Uterus (tissue), 3 donors: ENCODE measurements at regions not wholly inside any gene's neighbourhood (a gene's known extent, or its start where the extent isn't known, plus 50 kb on each side); places are given as distances from the start of the nearest gene placed in this dataset.

Source experiments
- DNase-seq, 2 donors: peaks; one replicate each; pipeline ENCODE4 v3.0.0-alpha.2; 2019 to 2020
- H3K27ac ChIP-seq, 2 donors: fragments of 200-600 bp; sonication (generic); 1 replicate in 1 of 2; 2 replicates in 1 of 2; pipeline ENCODE4 v1.5.1; 2016 to 2018
- H3K27me3 ChIP-seq, 2 donors: fragments of 200-600 bp; sonication (generic); one replicate each; pipeline ENCODE4 v1.5.1; 2018 to 2019; ENCODE audit warnings: control low read depth in 1 of 2
- H3K36me3 ChIP-seq, 2 donors: fragments of 200-600 bp; sonication (generic); one replicate each; pipeline ENCODE4 v1.5.1; 2019; ENCODE audit warnings: control low read depth in 1 of 2
- H3K4me1 ChIP-seq, 2 donors: fragments of 200-600 bp; sonication (generic); one replicate each; pipeline ENCODE4 v1.5.1; 2018 to 2019; ENCODE audit warnings: control low read depth in 1 of 2
- H3K4me3 ChIP-seq, 2 donors: fragments of 200-600 bp; sonication (generic); 1 replicate in 1 of 2; 2 replicates in 1 of 2; pipeline ENCODE4 v1.5.1; 2018 to 2019; ENCODE audit warnings: mild to moderate bottlenecking in 1 of 2
- H3K9me3 ChIP-seq, 2 donors: fragments of 200-600 bp; sonication (generic); one replicate each; pipeline ENCODE4 v1.5.1; 2019; ENCODE audit warnings: control low read depth in 1 of 2
- POLR2A ChIP-seq, 2 donors: fragments of 450-650 bp; IDR thresholded peaks; one replicate each; pipeline ENCODE4 v1.6.1; 2016; ENCODE audit warnings: antibody characterized with exemption in 2 of 2, mild to moderate bottlenecking in 1 of 2, moderate library complexity in 1 of 2
- intact Hi-C: fragments of 100-400 bp; cut with DNase I; formaldehyde crosslinking; loops from one replicate; pipeline ENCODE4 v1.15.1; 2023; ENCODE audit warnings: low total_unique reads
- TF ChIP-seq, protein P1 (sequence below), 4 experiments: fragments of 200-600 bp in 2 of 4; fragments of 450-650 bp in 2 of 4; sonication (generic) in 2 of 4; IDR thresholded peaks; one replicate each; pipeline ENCODE4 v1.5.1; 2016 to 2019; ENCODE audit warnings: antibody characterized with exemption in 4 of 4, mild to moderate bottlenecking in 2 of 4, moderate library complexity in 1 of 4
- donor health status: DM: yes; HTN: yes; CAD: no.

DNA sequence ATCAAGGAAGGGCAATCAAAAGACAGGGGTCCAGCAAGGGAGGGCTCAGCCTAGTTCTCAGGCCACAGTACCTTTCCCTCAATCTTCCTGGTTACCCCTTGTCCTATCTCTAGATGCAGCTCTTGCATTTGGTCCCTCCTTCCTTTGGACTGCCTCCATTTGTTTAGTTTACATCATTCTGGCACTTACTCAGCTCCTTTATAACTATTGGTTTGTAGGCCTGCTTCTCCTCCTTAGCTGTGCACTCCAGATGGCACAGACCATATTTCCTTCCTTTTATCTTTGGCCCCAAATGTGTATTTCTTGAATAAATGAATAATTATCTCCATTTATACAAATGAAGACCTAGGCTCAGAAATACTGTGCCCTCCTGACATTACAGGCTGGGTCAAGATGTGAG is 92.3 kb upstream of the AMOTL1 start:
- intact Hi-C loops, result no loop called here

DNA sequence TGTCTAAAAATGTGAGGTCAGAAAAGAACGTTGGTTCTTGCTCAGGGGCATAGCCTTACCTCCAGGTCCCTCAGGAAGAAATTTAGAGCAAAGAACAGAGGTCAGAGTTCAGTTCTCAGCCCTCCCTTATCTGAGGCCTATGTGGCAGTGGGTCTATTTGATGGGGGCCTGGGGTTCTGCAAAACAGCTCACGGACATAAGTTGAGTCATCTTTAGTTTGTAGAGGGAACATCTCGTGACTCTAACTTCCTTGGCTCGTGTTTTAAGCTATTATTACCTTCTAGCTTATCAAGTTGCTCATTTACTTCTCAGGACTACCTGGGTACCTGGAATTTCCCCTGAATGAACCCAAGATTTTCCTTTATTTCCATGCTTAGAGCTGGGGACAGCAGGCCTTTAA is 91.3 kb upstream of the AMOTL1 start:
- H3K27ac ChIP-seq, result no peak overlapping the region
- intact Hi-C loops, result no loop called here
- no peaks in the 10 kb centered on the region for H3K9me3 ChIP-seq
- no peaks in the 10 kb centered on the region for H3K36me3 ChIP-seq
- DNase-seq, result no peak
- H3K27me3 ChIP-seq, result no peaks in the 10 kb centered on the region
- H3K4me1 ChIP-seq, result peaks cover 0 to 5% of the 10 kb centered on the region in 2 donors
- TF ChIP-seq, protein P1, sequence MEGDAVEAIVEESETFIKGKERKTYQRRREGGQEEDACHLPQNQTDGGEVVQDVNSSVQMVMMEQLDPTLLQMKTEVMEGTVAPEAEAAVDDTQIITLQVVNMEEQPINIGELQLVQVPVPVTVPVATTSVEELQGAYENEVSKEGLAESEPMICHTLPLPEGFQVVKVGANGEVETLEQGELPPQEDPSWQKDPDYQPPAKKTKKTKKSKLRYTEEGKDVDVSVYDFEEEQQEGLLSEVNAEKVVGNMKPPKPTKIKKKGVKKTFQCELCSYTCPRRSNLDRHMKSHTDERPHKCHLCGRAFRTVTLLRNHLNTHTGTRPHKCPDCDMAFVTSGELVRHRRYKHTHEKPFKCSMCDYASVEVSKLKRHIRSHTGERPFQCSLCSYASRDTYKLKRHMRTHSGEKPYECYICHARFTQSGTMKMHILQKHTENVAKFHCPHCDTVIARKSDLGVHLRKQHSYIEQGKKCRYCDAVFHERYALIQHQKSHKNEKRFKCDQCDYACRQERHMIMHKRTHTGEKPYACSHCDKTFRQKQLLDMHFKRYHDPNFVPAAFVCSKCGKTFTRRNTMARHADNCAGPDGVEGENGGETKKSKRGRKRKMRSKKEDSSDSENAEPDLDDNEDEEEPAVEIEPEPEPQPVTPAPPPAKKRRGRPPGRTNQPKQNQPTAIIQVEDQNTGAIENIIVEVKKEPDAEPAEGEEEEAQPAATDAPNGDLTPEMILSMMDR (IDR thresholded peaks at IDR 0.05), result no peak
- no peak for TF ChIP-seq POLR2A (IDR thresholded peaks at IDR 0.05)
- no peak overlapping the region for H3K4me3 ChIP-seq

More for the DNA sequence above, 92.3 kb upstream of the AMOTL1 start:
- TF ChIP-seq POLR2A (IDR thresholded peaks at IDR 0.05), result no peak
- TF ChIP-seq, protein P1 (IDR thresholded peaks at IDR 0.05), result no peak
- no peak for DNase-seq
- no peaks in the 10 kb centered on the region for H3K27me3 ChIP-seq
- no peaks in the 10 kb centered on the region for H3K9me3 ChIP-seq
- H3K27ac ChIP-seq, result no peak overlapping the region
- H3K36me3 ChIP-seq, result no peaks in the 10 kb centered on the region
- no peak overlapping the region for H3K4me3 ChIP-seq
- peaks cover 0 to 5% of the 10 kb centered on the region in 2 donors for H3K4me1 ChIP-seq

DNA sequence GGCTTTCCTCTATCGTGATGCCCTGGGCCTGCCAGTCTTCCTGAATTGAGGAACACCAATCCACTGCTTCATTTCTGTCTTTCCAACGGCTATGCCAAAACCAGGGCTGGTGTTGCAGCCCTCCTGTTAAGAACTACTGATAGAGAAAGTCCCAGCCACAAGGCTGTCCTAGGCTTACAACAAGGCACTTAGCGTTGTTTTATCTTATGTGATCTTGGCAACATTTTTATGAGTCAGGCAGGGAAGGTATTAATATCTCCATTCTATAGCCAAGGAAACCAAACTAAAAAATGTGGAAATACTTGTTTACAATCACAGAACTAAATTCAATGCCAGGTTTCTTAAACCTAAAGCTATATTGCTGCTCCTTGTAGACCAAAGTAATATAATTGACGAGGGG is 89.9 kb upstream of the AMOTL1 start:
- TF ChIP-seq, protein P1 (IDR thresholded peaks at IDR 0.05), result no peak
- TF ChIP-seq POLR2A (IDR thresholded peaks at IDR 0.05), result no peak
- DNase-seq, result no peak

DNA sequence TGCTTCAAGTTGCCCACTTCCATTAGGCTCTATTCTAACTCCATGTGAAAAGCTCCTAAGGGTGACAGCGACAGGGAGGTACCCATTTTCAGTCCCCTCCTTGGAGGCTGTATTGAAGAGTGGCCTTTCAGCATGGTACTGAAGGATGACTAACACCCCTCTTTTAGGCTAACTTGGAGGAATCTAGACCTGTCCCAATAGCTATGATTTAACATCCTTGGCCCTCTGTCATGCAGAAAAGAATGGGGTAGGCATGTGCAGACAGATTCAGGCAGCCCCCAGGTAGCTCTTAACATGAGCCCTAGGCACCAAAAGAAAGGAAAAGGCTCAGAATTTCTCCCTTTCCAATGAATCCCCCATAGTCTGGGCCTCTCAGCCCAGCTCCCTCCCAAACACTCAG is 89.3 kb upstream of the AMOTL1 start:
- H3K36me3 ChIP-seq, result no peaks in the 10 kb centered on the region
- no peak overlapping the region for H3K27ac ChIP-seq
- intact Hi-C loops, result no loop called here
- DNase-seq, result no peak
- no peak for TF ChIP-seq POLR2A (IDR thresholded peaks at IDR 0.05)
- TF ChIP-seq, protein P1 (IDR thresholded peaks at IDR 0.05), result no peak
- H3K9me3 ChIP-seq, result no peaks in the 10 kb centered on the region
- no peaks in the 10 kb centered on the region for H3K27me3 ChIP-seq
- H3K4me1 ChIP-seq, result peaks cover 0 to 5% of the 10 kb centered on the region in 2 donors
- H3K4me3 ChIP-seq, result no peak overlapping the region

More for the DNA sequence above, 89.9 kb upstream of the AMOTL1 start:
- H3K27ac ChIP-seq, result no peak overlapping the region
- no peak overlapping the region for H3K4me3 ChIP-seq
- intact Hi-C loops, result no loop called here
- no peaks in the 10 kb centered on the region for H3K27me3 ChIP-seq
- H3K9me3 ChIP-seq, result no peaks in the 10 kb centered on the region
- H3K36me3 ChIP-seq, result no peaks in the 10 kb centered on the region
- H3K4me1 ChIP-seq, result peaks cover 0 to 5% of the 10 kb centered on the region in 2 donors

DNA sequence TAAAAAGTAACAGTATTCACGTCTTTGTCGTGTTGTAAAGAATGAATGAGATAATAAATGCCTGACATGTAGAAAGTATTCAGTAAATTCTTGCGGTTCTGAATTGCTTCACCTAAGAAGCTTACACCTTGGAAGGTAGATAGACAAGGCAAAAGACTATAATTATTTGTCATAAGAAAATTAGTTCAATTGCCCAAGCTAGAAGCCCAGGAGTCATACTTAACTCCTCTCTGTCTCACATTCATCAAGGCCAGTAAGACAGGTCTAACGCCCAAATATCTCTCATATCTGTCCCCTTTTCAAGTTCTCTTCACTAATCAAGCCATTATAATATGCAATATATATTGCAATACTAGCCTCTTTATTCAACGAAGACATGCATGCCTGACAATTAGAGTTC is 87.7 kb upstream of the AMOTL1 start:
- Histone ChIP-seq H3K27ac (no peak overlapping the region), H3K4me1 (no peaks in the 10 kb centered on the region), H3K27me3 (no peaks in the 10 kb centered on the region), H3K36me3 (no peaks in the 10 kb centered on the region), H3K9me3 (no peaks in the 10 kb centered on the region), H3K4me3 (no peak overlapping the region)
- intact Hi-C loops, result no loop called here
- DNase-seq, result no peak
- TF ChIP-seq, protein P1 (IDR thresholded peaks at IDR 0.05), result no peak
- TF ChIP-seq POLR2A (IDR thresholded peaks at IDR 0.05), result no peak
